Small intestine (tissue), 7 donors: ENCODE measurements at regions not wholly inside any gene's neighbourhood (a gene's known extent, or its start where the extent isn't known, plus 50 kb on each side); places are given as distances from the start of the nearest gene placed in this dataset.

Experiments
- DNase-seq, 2 donors: peaks; one replicate each; pipeline versions ENCODE4 v3.0.0 to v3.0.0-alpha.2; 2013
- FAIRE-seq: peaks from 2 replicates; lab custom pipeline; 2012; peaks lifted over from hg19 to GRCh38; lab: Jason Lieb, UNC
- H3K27ac ChIP-seq, 3 donors: one replicate each; pipeline ENCODE4 v1.5.1; 2013; ENCODE audit warnings: low read length in 2 of 3, mild to moderate bottlenecking in 2 of 3, control low read depth in 1 of 3, inconsistent platforms in 1 of 3, low read depth in 1 of 3, moderate library complexity in 1 of 3
- H3K27me3 ChIP-seq, 3 donors: one replicate each; pipeline ENCODE4 v1.6.1; 2013; ENCODE audit warnings: low read length in 3 of 3, inconsistent platforms in 1 of 3; ENCODE audit not compliant: control insufficient read depth in 3 of 3, insufficient read depth in 3 of 3
- H3K36me3 ChIP-seq, 3 donors: one replicate each; pipeline ENCODE4 v1.6.1; 2013; ENCODE audit warnings: low read length in 3 of 3, inconsistent platforms in 1 of 3, low read depth in 1 of 3, mild to moderate bottlenecking in 1 of 3, moderate library complexity in 1 of 3; ENCODE audit not compliant: control insufficient read depth in 3 of 3, insufficient read depth in 2 of 3
- H3K4me1 ChIP-seq, 3 donors: one replicate each; pipeline ENCODE4 v1.6.1; 2013; ENCODE audit warnings: low read length in 2 of 3, inconsistent platforms in 1 of 3, low read depth in 1 of 3, mild to moderate bottlenecking in 1 of 3, moderate library complexity in 1 of 3; ENCODE audit not compliant: control insufficient read depth in 3 of 3, insufficient read depth in 2 of 3
- H3K4me3 ChIP-seq, 3 donors: one replicate each; pipeline ENCODE4 v1.5.1; 2013; ENCODE audit warnings: low read length in 3 of 3, control low read depth in 1 of 3, inconsistent platforms in 1 of 3, low read depth in 1 of 3, mild to moderate bottlenecking in 1 of 3, moderate library complexity in 1 of 3
- H3K9me3 ChIP-seq, 2 donors: one replicate each; pipeline ENCODE4 v1.6.1; 2013; ENCODE audit warnings: low read depth in 1 of 2, low read length in 1 of 2; ENCODE audit not compliant: control insufficient read depth in 2 of 2, insufficient read depth in 1 of 2
- WGBS, 3 donors: extraction: QIAGEN DNeasy Blood & Tissue Kit; methylation state at CpG; one replicate each; pipeline ENCODE4 v1.1.7; 2013; 5-methylcytosine and 5-hydroxymethylcytosine counted together
- donor health status: healthy with polysubstance abuse.
- donor health status: control.
- donor health status: control.
- donor health status: Bipolar disorder and iron deficiency.
- donor health status: healthy.

DNA sequence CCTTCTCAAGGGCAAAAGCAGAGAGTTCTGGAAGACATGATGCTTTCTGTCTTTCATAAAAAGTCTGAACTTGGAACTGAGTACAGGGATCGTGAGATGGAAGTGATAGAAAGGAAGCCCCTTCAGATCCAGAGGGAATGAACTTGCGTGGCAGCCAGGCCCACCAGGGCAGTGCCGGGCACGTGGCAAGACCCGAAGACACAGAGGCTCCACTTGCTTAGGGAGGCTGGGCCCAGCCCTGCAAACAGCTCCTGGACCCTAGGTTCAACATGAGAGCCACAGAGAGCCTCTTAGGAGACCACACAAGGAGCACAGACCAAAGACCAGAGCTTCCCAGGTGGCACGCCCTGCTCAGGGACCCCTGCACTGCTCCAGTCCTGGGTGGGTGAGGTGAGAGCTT lies 155.4 kb upstream of the SMIM21 start:
- 65 to 87% (median 73%) methylated on average over 6 of the region's 6 CpGs for WGBS, 3 donors
- Histone ChIP-seq H3K4me1 (no peaks in the 10 kb centered on the region), H3K36me3 (no peaks in the 10 kb centered on the region), H3K4me3 (no peak overlapping the region), H3K27ac (no peak overlapping the region), H3K9me3 (no peaks in the 10 kb centered on the region), H3K27me3 (no peaks in the 10 kb centered on the region)
- DNase-seq, result no peak
- no peak for FAIRE-seq

GRCh38 chr18:75582406-75582821 lies 154.9 kb upstream of the SMIM21 start:
- H3K27ac ChIP-seq, result no peak overlapping the region
- H3K36me3 ChIP-seq, result no peaks in the 10 kb centered on the region
- no peak overlapping the region for H3K4me3 ChIP-seq
- no peak for FAIRE-seq
- no peaks in the 10 kb centered on the region for H3K9me3 ChIP-seq
- 57 to 71% (median 65%) methylated on average over 3 of the region's 3 CpGs for WGBS, 3 donors
- no peak for DNase-seq
- no peaks in the 10 kb centered on the region for H3K4me1 ChIP-seq
- no peaks in the 10 kb centered on the region for H3K27me3 ChIP-seq

GRCh38 chr18:75581336-75582131 lies 154.0 kb upstream of the SMIM21 start:
- 59 to 64% (median 62%) methylated on average over 8 of the region's 8 CpGs for WGBS, 3 donors
- Histone ChIP-seq H3K4me3 (no peak overlapping the region), H3K27ac (no peak overlapping the region), H3K27me3 (no peaks in the 10 kb centered on the region), H3K9me3 (no peaks in the 10 kb centered on the region), H3K4me1 (no peaks in the 10 kb centered on the region), H3K36me3 (no peaks in the 10 kb centered on the region)
- DNase-seq, result no peak
- no peak for FAIRE-seq

- DNase-seq (no peak), FAIRE-seq (no peak)
- H3K4me3 ChIP-seq, result no peak overlapping the region
- H3K4me1 ChIP-seq, result no peaks in the 10 kb centered on the region
- H3K36me3 ChIP-seq, result no peaks in the 10 kb centered on the region
- H3K27me3 ChIP-seq, result no peaks in the 10 kb centered on the region
- no peak overlapping the region for H3K27ac ChIP-seq
- no peaks in the 10 kb centered on the region for H3K9me3 ChIP-seq
- WGBS, 3 donors, result 76 to 89% (median 77%) methylated on average over 3 of the region's 3 CpGs
Measured at GRCh38 chr18:75574187-75574586, 146.7 kb upstream of the SMIM21 start.

DNA sequence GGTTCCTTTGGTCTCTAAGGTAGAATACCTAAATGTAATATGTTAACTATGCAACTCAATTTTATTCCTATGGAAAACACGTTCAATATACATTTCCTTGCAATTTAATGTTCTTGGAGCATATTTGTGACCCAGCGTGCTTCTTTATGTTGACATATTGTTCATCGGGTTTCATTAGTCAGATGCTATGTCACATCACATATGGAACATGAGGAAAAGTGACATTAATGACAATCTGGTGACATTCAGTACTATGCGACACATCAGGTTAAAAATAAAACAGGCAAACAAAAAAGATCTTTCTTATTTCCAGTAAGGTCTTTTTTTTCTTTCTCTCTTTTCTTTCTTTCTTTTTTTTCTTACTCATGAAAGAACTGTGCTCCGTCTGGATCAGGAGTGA lies 135.6 kb upstream of the SMIM21 start:
- DNase-seq, result no peak
- Histone ChIP-seq H3K4me3 (no peak overlapping the region), H3K27ac (no peak overlapping the region), H3K9me3 (no peaks in the 10 kb centered on the region), H3K27me3 (no peaks in the 10 kb centered on the region), H3K4me1 (no peaks in the 10 kb centered on the region), H3K36me3 (no peaks in the 10 kb centered on the region)
- no peak for FAIRE-seq
- 78 to 87% (median 82%) methylated on average over 5 of the region's 5 CpGs for WGBS, 3 donors

GRCh38 chr18:75562216-75562615 lies 134.7 kb upstream of the SMIM21 start:
- Histone ChIP-seq H3K27me3 (no peaks in the 10 kb centered on the region), H3K27ac (no peak overlapping the region), H3K4me3 (no peak overlapping the region), H3K9me3 (no peaks in the 10 kb centered on the region), H3K36me3 (no peaks in the 10 kb centered on the region), H3K4me1 (no peaks in the 10 kb centered on the region)
- 58 to 75% (median 67%) methylated on average over 5 of the region's 5 CpGs for WGBS, 3 donors
- FAIRE-seq (no peak), DNase-seq (no peak)

DNA sequence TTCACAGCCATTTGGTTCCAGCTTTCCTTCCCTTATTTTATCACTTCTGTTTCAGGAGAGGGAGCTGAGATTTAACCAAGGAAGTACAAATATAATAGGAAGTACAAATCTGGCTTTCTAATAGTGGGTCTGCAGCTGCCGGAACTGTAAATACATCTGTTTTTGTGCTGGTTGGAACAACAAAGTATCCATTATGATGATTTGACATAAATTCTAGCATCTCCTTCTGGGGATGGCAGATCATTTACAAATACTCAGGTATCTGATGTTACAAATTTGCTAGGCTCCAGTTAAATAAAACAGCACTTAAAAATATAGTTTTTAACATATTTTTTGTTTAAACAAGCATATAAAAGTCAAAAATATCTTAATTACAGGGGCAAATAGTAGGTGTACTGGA lies 131.3 kb upstream of the SMIM21 start:
- no peak for DNase-seq
- Histone ChIP-seq H3K36me3 (no peaks in the 10 kb centered on the region), H3K4me3 (no peak overlapping the region), H3K9me3 (no peaks in the 10 kb centered on the region), H3K4me1 (no peaks in the 10 kb centered on the region), H3K27ac (no peak overlapping the region), H3K27me3 (no peaks in the 10 kb centered on the region)
- FAIRE-seq, result no peak
- 69 to 84% (median 76%) methylated on average over 1 of the region's 1 CpG for WGBS, 3 donors

DNA sequence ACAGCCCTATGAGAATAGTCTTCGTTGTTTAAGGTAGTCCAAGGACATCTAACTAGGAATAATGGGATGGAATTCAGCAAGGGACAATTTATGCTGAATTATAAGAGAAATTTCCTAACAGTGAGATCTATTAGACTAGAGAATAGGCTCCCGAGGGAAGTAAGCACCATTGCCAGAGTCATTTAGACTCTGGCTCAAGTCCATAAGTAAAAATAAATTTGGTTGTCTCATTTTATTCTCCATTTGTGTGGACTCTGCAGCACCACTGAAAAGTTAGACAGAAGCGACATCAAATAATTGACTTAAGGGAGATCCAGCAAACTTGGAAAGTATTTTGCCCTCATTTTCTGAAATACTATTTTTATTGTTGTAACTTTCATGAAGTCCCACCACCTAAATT lies 129.3 kb upstream of the SMIM21 start:
- H3K4me3 ChIP-seq, result no peak overlapping the region
- no peak for DNase-seq
- H3K9me3 ChIP-seq, result no peaks in the 10 kb centered on the region
- no peaks in the 10 kb centered on the region for H3K4me1 ChIP-seq
- no peaks in the 10 kb centered on the region for H3K27me3 ChIP-seq
- H3K36me3 ChIP-seq, result no peaks in the 10 kb centered on the region
- no peak for FAIRE-seq
- no peak overlapping the region for H3K27ac ChIP-seq
- 71 to 80% (median 77%) methylated on average over 3 of the region's 3 CpGs for WGBS, 3 donors
